ENCODE measurements at regions not wholly inside any gene's neighbourhood (a gene's known extent, or its start where the extent isn't known, plus 50 kb on each side); places are given as distances from the start of the nearest gene placed in this dataset.

GRCh38 chr10:100637785-100638184, 102.0 kb downstream of the HIF1AN start:
- peak; percentile 29; the same call in 1 of the 2 replicates for TF ChIP-seq RAD21 (IDR thresholded peaks at IDR 0.05; ENCODE audit: low read depth)
- TF ChIP-seq YY1 (IDR thresholded peaks at IDR 0.05; ENCODE audit: low read depth): no peak

GRCh38 chr10:100642295-100642994, 102.9 kb upstream of the PAX2 start:
- no peak for TF ChIP-seq TAF1 (IDR thresholded peaks at IDR 0.05; ENCODE audit: low read depth)
- TF ChIP-seq RAD21 (IDR thresholded peaks at IDR 0.05; ENCODE audit: low read depth): no peak

GRCh38 chr10:100645091-100645490, 100.3 kb upstream of the PAX2 start:
- TF ChIP-seq FOXM1 (IDR thresholded peaks at IDR 0.05; ENCODE audit: borderline replicate concordance, low read depth): no peak
- no peak for TF ChIP-seq TAF1 (IDR thresholded peaks at IDR 0.05; ENCODE audit: low read depth)
- TF ChIP-seq MAX (IDR thresholded peaks at IDR 0.05): no peak

GRCh38 chr10:100645613-100646392, 99.6 kb upstream of the PAX2 start:
- TF ChIP-seq CEBPB (IDR thresholded peaks at IDR 0.05): no peak
- no peak for TF ChIP-seq CREB1 (IDR thresholded peaks at IDR 0.05; ENCODE audit: low read depth)
- TF ChIP-seq MAX (IDR thresholded peaks at IDR 0.05): no peak
- TF ChIP-seq USF1 (IDR thresholded peaks at IDR 0.05): no peak
- TF ChIP-seq ZBTB7A (IDR thresholded peaks at IDR 0.05; ENCODE audit: low read depth): no peak
- TF ChIP-seq FOXM1 (IDR thresholded peaks at IDR 0.05; ENCODE audit: borderline replicate concordance, low read depth): no peak
- TF ChIP-seq TCF12 (IDR thresholded peaks at IDR 0.05; ENCODE audit: low read depth): no peak
- TF ChIP-seq TAF1 (IDR thresholded peaks at IDR 0.05; ENCODE audit: low read depth): no peak
- TF ChIP-seq REST (IDR thresholded peaks at IDR 0.05; ENCODE audit: low read depth): no peak
- TF ChIP-seq TEAD4 (IDR thresholded peaks at IDR 0.05): no peak
- no peak for TF ChIP-seq EGR1 (IDR thresholded peaks at IDR 0.05)
- TF ChIP-seq RAD21 (IDR thresholded peaks at IDR 0.05; ENCODE audit: low read depth): no peak
- no peak for TF ChIP-seq EP300 (IDR thresholded peaks at IDR 0.05; ENCODE audit: borderline replicate concordance)
- TF ChIP-seq NFIC (IDR thresholded peaks at IDR 0.05): no peak

- TF ChIP-seq FOXM1 (IDR thresholded peaks at IDR 0.05; ENCODE audit: borderline replicate concordance, low read depth): no peak
- TF ChIP-seq TEAD4 (IDR thresholded peaks at IDR 0.05): no peak
- no peak for TF ChIP-seq MAX (IDR thresholded peaks at IDR 0.05)
- no peak for TF ChIP-seq USF1 (IDR thresholded peaks at IDR 0.05)
- TF ChIP-seq RAD21 (IDR thresholded peaks at IDR 0.05; ENCODE audit: low read depth): no peak
- no peak for TF ChIP-seq EP300 (IDR thresholded peaks at IDR 0.05; ENCODE audit: borderline replicate concordance)
- TF ChIP-seq TAF1 (IDR thresholded peaks at IDR 0.05; ENCODE audit: low read depth): no peak
- TF ChIP-seq CEBPB (IDR thresholded peaks at IDR 0.05): no peak
- no peak for TF ChIP-seq REST (IDR thresholded peaks at IDR 0.05; ENCODE audit: low read depth)
- TF ChIP-seq EGR1 (IDR thresholded peaks at IDR 0.05): no peak
- no peak for TF ChIP-seq NFIC (IDR thresholded peaks at IDR 0.05)
- no peak for TF ChIP-seq ZBTB7A (IDR thresholded peaks at IDR 0.05; ENCODE audit: low read depth)
- no peak for TF ChIP-seq TCF12 (IDR thresholded peaks at IDR 0.05; ENCODE audit: low read depth)
- no peak for TF ChIP-seq CREB1 (IDR thresholded peaks at IDR 0.05; ENCODE audit: low read depth)
- TF ChIP-seq YY1 (IDR thresholded peaks at IDR 0.05; ENCODE audit: low read depth): no peak
These were observed 97.5 kb upstream of the PAX2 start for GRCh38 chr10:100647928-100648327.

GRCh38 chr10:100650693-100651092, 94.7 kb upstream of the PAX2 start:
- TF ChIP-seq TEAD4 (IDR thresholded peaks at IDR 0.05) (no peak), ZBTB7A (IDR thresholded peaks at IDR 0.05; ENCODE audit: low read depth) (no peak), CREB1 (IDR thresholded peaks at IDR 0.05; ENCODE audit: low read depth) (no peak), REST (IDR thresholded peaks at IDR 0.05; ENCODE audit: low read depth) (no peak), YY1 (IDR thresholded peaks at IDR 0.05; ENCODE audit: low read depth) (no peak), TAF1 (IDR thresholded peaks at IDR 0.05; ENCODE audit: low read depth) (no peak), MAX (IDR thresholded peaks at IDR 0.05) (no peak), TCF12 (IDR thresholded peaks at IDR 0.05; ENCODE audit: low read depth) (no peak), USF1 (IDR thresholded peaks at IDR 0.05) (no peak)

Data from Ishikawa (cell line).